ENCODE measurements at regions not wholly inside any gene's neighbourhood (a gene's known extent, or its start where the extent isn't known, plus 50 kb on each side); places are given as distances from the start of the nearest gene placed in this dataset.
"Not testable (repeated sequence)": the region's sequence is repeated elsewhere in the genome, so short reads cannot be mapped to it uniquely, and the experiment has no call there.

DNA sequence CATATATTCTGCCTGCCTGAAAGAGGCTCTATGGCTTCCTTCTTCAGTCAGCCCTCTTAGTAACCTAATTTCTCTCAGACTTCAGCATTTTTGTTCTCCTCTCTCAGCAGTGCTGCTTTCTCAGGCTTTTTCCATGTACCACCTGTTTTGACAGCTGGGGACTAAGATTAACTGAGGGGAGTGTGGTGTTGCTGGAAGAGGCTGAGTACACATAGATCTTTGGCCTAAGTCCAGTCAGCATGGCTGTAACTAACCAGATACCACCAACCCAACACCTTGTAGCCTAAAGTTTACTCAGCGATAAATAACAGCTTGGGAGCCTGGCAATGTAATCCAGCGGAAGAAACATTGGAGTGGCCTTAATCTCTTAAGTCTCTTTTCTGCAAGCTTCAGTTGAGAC is 85.5 kb downstream of the RTL3 start:
- H3K9me3 ChIP-seq: no peaks in the 10 kb centered on the region
- intact Hi-C loops (cut with DNase I): no loop called here
- no peak overlapping the region for H3K27ac ChIP-seq
- DNase-seq (ENCODE audit: low spot score): no peak
- no peak overlapping the region for H3K4me3 ChIP-seq
- 92% methylated on average over 2 of the region's 2 CpGs for WGBS
- no peak for TF ChIP-seq POLR2AphosphoS5 (IDR thresholded peaks at IDR 0.05)
- TF ChIP-seq POLR2A (IDR thresholded peaks at IDR 0.05): no peak
- no peak for TF ChIP-seq CTCF (IDR thresholded peaks at IDR 0.05)
- H3K36me3 ChIP-seq: no peaks in the 10 kb centered on the region
- H3K27me3 ChIP-seq (replicated peaks; ENCODE audit: insufficient read depth): no peaks in the 10 kb centered on the region
- H3K4me1 ChIP-seq (replicated peaks): no peaks in the 10 kb centered on the region

GRCh38 chrX:78571849-78572248 is 87.3 kb downstream of the RTL3 start:
- Histone ChIP-seq H3K9me3 (no peaks in the 10 kb centered on the region), H3K27ac (no peak overlapping the region), H3K4me1 (replicated peaks) (no peaks in the 10 kb centered on the region), H3K27me3 (replicated peaks; ENCODE audit: insufficient read depth) (no peaks in the 10 kb centered on the region), H3K4me3 (no peak overlapping the region), H3K36me3 (no peaks in the 10 kb centered on the region)
- no peak for DNase-seq (ENCODE audit: low spot score)
- TF ChIP-seq POLR2A (IDR thresholded peaks at IDR 0.05) (no peak), POLR2AphosphoS5 (IDR thresholded peaks at IDR 0.05) (no peak), CTCF (IDR thresholded peaks at IDR 0.05) (no peak)
- intact Hi-C loops (cut with DNase I): no loop called here
- 20% methylated on average over 1 of the region's 2 CpGs for WGBS

DNA sequence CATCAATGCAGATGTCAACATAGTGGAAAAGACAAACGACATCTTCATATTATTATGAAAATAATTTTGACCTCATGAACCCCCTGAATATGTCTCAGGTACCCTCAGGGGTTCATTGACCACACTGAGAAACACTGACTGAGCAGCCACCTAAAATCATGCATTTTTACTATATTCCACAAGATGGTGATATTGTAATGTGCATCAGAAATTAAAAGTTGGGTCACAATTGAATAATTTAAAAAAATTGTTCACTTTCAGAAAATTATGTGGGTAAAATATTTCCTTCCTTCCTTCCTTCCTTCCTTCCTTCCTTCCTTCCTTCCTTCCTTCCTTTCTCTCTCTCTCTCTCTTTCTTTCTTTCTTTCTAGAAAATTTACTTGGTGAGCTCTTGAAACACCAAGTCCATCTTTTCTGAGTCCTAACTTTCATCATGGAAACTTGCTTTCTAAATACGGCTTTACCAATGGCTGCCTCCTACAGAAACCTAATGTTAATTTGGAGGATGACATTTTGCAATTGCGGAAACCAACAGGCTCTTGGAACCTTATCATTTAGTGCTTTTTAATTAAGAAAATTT is 103.6 kb downstream of the RTL3 start:
- no peaks in the 10 kb centered on the region for H3K27me3 ChIP-seq (replicated peaks; ENCODE audit: insufficient read depth)
- no peak for DNase-seq (ENCODE audit: low spot score)
- H3K4me1 ChIP-seq (replicated peaks): no peaks in the 10 kb centered on the region
- no peak overlapping the region for H3K4me3 ChIP-seq
- no peaks in the 10 kb centered on the region for H3K9me3 ChIP-seq
- no peak overlapping the region for H3K27ac ChIP-seq
- WGBS: 43% methylated on average over 3 of the region's 3 CpGs
- no peaks in the 10 kb centered on the region for H3K36me3 ChIP-seq
- TF ChIP-seq POLR2A (IDR thresholded peaks at IDR 0.05) (no peak), POLR2AphosphoS5 (IDR thresholded peaks at IDR 0.05) (no peak), CTCF (IDR thresholded peaks at IDR 0.05) (peak in 3 of 4 experiments; percentile 14 to 49 (median 28))
- intact Hi-C loops (cut with DNase I): no loop called here

DNA sequence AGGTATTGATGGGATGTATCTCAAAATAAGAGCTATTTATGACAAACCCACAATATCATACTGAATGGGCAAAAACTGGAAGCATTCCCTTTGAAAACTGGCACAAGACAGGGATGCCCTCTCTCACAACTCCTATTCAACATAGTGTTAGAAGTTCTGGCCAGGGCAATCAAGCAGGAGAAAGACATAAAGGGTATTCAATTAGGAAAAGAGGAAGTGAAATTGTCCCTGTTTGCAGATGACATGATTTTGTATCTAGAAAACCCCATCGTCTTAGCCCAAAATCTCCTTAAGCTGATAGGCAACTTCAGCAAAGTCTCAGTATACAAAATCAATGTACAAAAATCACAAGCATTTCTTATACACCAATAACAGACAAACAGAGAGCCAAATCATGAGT is 106.5 kb downstream of the RTL3 start:
- H3K27me3 ChIP-seq (replicated peaks; ENCODE audit: insufficient read depth); H3K27ac ChIP-seq; intact Hi-C loops (cut with DNase I); H3K4me1 ChIP-seq (replicated peaks); H3K36me3 ChIP-seq; H3K4me3 ChIP-seq; H3K9me3 ChIP-seq; DNase-seq (ENCODE audit: low spot score): not testable (repeated sequence)
- WGBS: 90% methylated on average over 1 of the region's 1 CpG

DNA sequence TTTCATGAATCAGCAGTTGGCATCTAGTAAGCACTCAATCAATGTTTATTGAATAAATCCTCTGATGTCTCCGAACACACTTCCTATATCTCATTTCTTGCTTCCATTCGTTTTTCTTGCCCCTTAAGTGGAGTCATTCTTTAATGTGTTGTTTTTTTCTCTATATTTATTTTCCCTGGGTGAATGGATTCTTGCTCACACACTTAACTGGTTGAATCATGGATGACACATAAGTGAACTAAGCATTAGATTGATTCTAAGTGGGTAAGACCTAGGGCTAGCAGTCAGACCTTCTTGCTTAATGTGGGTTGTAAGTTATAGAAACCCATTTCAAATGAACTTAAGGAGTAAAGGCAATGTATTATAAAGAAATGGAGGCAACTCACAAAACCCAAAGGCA is 111.1 kb downstream of the RTL3 start:
- Histone ChIP-seq H3K9me3 (no peaks in the 10 kb centered on the region), H3K36me3 (no peaks in the 10 kb centered on the region), H3K27ac (no peak overlapping the region), H3K27me3 (replicated peaks; ENCODE audit: insufficient read depth) (no peaks in the 10 kb centered on the region), H3K4me3 (no peak overlapping the region), H3K4me1 (replicated peaks) (no peaks in the 10 kb centered on the region)
- 63% methylated on average over 2 of the region's 2 CpGs for WGBS
- intact Hi-C loops (cut with DNase I): no loop called here
- TF ChIP-seq POLR2A (IDR thresholded peaks at IDR 0.05) (no peak), CTCF (IDR thresholded peaks at IDR 0.05) (no peak), POLR2AphosphoS5 (IDR thresholded peaks at IDR 0.05) (no peak)
- no peak for DNase-seq (ENCODE audit: low spot score)

Data from prostate gland (tissue), 2 donors.